Liver (tissue), 8 donors: ENCODE measurements at regions not wholly inside any gene's neighbourhood (a gene's known extent, or its start where the extent isn't known, plus 50 kb on each side); places are given as distances from the start of the nearest gene placed in this dataset.

Source experiments
- DNase-seq: peaks from one replicate; pipeline ENCODE4 v3.0.0-alpha.2; 2017; ENCODE audit warnings: low spot score
- H3K27ac ChIP-seq, 2 donors: one replicate each; pipeline ENCODE4 v1.7.0; 2013; ENCODE audit warnings: inconsistent platforms in 2 of 2, low read length in 2 of 2, control low read depth in 1 of 2, low read depth in 1 of 2, mild to moderate bottlenecking in 1 of 2
- H3K27me3 ChIP-seq, 4 donors: one replicate each; pipeline versions ENCODE4 v1.6.1 to v1.7.0; 2013; ENCODE audit warnings: low read length in 3 of 4, inconsistent platforms in 1 of 4, mild to moderate bottlenecking in 1 of 4, moderate library complexity in 1 of 4; ENCODE audit not compliant: control insufficient read depth in 4 of 4, insufficient read depth in 4 of 4
- H3K36me3 ChIP-seq, 4 donors: one replicate each; pipeline versions ENCODE4 v1.6.1 to v1.7.0; 2013; ENCODE audit warnings: low read length in 3 of 4, mild to moderate bottlenecking in 3 of 4, low read depth in 1 of 4, moderate library complexity in 1 of 4; ENCODE audit not compliant: control insufficient read depth in 4 of 4, insufficient read depth in 3 of 4
- H3K4me1 ChIP-seq, 4 donors: one replicate each; pipeline versions ENCODE4 v1.6.1 to v1.7.0; 2013; ENCODE audit warnings: low read length in 3 of 4, mild to moderate bottlenecking in 3 of 4, moderate library complexity in 1 of 4; ENCODE audit not compliant: control insufficient read depth in 4 of 4, insufficient read depth in 4 of 4
- H3K4me3 ChIP-seq, 3 donors: one replicate each; pipeline versions ENCODE4 v1.6.1 to v1.7.0; 2013; ENCODE audit warnings: low read length in 3 of 3, control low read depth in 1 of 3, low read depth in 1 of 3, mild to moderate bottlenecking in 1 of 3
- H3K9ac ChIP-seq, 2 donors: one replicate each; pipeline ENCODE4 v1.7.0; 2013; ENCODE audit warnings: low read length in 2 of 2, mild to moderate bottlenecking in 2 of 2, moderate library complexity in 2 of 2, control low read depth in 1 of 2, low read depth in 1 of 2
- H3K9me3 ChIP-seq, 4 donors: one replicate each; pipeline versions ENCODE4 v1.6.1 to v1.7.0; 2013; ENCODE audit warnings: low read length in 3 of 4; ENCODE audit not compliant: control insufficient read depth in 4 of 4
- ATF3 ChIP-seq: IDR thresholded peaks from 2 replicates; pipeline ENCODE4 v1.6.1; 2016; ENCODE audit warnings: antibody characterized with exemption
- CTCF ChIP-seq: fragments of 150-350 bp; IDR thresholded peaks from 2 replicates; pipeline ENCODE4 v1.5.1; 2017; ENCODE audit warnings: improper control_type of control experiment, low read depth, low read length; ENCODE audit not compliant: missing input control
- EGR1 ChIP-seq, 2 donors: IDR thresholded peaks; 2 replicates each; pipeline ENCODE4 v1.6.1; 2016 to 2018; ENCODE audit warnings: antibody characterized with exemption in 2 of 2, low read depth in 2 of 2
- FOXA1 ChIP-seq: IDR thresholded peaks from 2 replicates; pipeline ENCODE4 v1.6.1; 2016; ENCODE audit warnings: antibody characterized with exemption
- FOXA2 ChIP-seq: IDR thresholded peaks from 2 replicates; pipeline ENCODE4 v1.6.1; 2016; ENCODE audit warnings: antibody characterized with exemption
- GABPA ChIP-seq, 2 donors: IDR thresholded peaks in 1 of 2; conservative IDR thresholded peaks in 1 of 2; 2 replicates each; pipeline ENCODE4 v1.6.1; 2016; ENCODE audit warnings: antibody characterized with exemption in 2 of 2, mild to moderate bottlenecking in 1 of 2, moderate library complexity in 1 of 2
- HNF4A ChIP-seq, 2 donors: conservative IDR thresholded peaks; 2 replicates each; pipeline ENCODE4 v1.6.1; 2016; ENCODE audit warnings: antibody characterized with exemption in 2 of 2, mild to moderate bottlenecking in 2 of 2
- HNF4G ChIP-seq: IDR thresholded peaks from 2 replicates; pipeline ENCODE4 v1.6.1; 2016; ENCODE audit warnings: antibody characterized with exemption
- JUND ChIP-seq, 2 donors: IDR thresholded peaks; 2 replicates each; pipeline ENCODE4 v1.6.1; 2016; ENCODE audit warnings: antibody characterized with exemption in 2 of 2
- MAX ChIP-seq: IDR thresholded peaks from 2 replicates; pipeline ENCODE4 v1.6.1; 2016; ENCODE audit warnings: antibody characterized with exemption
- NR2F2 ChIP-seq: IDR thresholded peaks from 2 replicates; pipeline ENCODE4 v1.6.1; 2016; ENCODE audit warnings: antibody characterized with exemption
- RAD21 ChIP-seq, 2 donors: IDR thresholded peaks; 2 replicates each; pipeline ENCODE4 v1.6.1; 2016; ENCODE audit warnings: antibody characterized with exemption in 2 of 2, mild to moderate bottlenecking in 2 of 2
- REST ChIP-seq: IDR thresholded peaks from 2 replicates; pipeline ENCODE4 v1.6.1; 2016; ENCODE audit warnings: antibody characterized with exemption, mild to moderate bottlenecking
- RXRA ChIP-seq, 2 donors: IDR thresholded peaks; 2 replicates each; pipeline ENCODE4 v1.6.1; 2017 to 2018; ENCODE audit warnings: antibody characterized with exemption in 2 of 2, mild to moderate bottlenecking in 1 of 2
- SP1 ChIP-seq: IDR thresholded peaks from 2 replicates; pipeline ENCODE4 v1.6.1; 2018; ENCODE audit warnings: antibody characterized with exemption, mild to moderate bottlenecking
- TAF1 ChIP-seq: conservative IDR thresholded peaks from 2 replicates; pipeline ENCODE4 v1.6.1; 2016; ENCODE audit warnings: antibody characterized with exemption, mild to moderate bottlenecking
- YY1 ChIP-seq: IDR thresholded peaks from 2 replicates; pipeline ENCODE4 v1.6.1; 2016; ENCODE audit warnings: antibody characterized with exemption, mild to moderate bottlenecking
- ZBTB33 ChIP-seq: IDR thresholded peaks from 2 replicates; pipeline ENCODE4 v1.6.1; 2016; ENCODE audit warnings: antibody characterized with exemption
- WGBS: extraction: QIAGEN DNeasy Blood & Tissue Kit; methylation state at CpG from one replicate; pipeline ENCODE4 v1.1.7; 2013; 5-methylcytosine and 5-hydroxymethylcytosine counted together
- donor health status: healthy.
- donor health status: healthy.
- donor health status: healthy.
- donor health status: healthy.
- donor health status: healthy.

GRCh38 chr4:123891881-123892280 is 495.3 kb downstream of the SPRY1 start:
- WGBS: 75% methylated on average over 3 of the region's 3 CpGs
- Histone ChIP-seq H3K27me3 (peaks cover 0 to 3% (median 0%) of the 10 kb centered on the region in 4 donors), H3K36me3 (no peaks in the 10 kb centered on the region), H3K4me1 (peaks cover 0 to 2% (median 0%) of the 10 kb centered on the region in 4 donors), H3K9me3 (no peaks in the 10 kb centered on the region), H3K9ac (no peak overlapping the region), H3K4me3 (no peak overlapping the region), H3K27ac (no peak overlapping the region)
- no peak for DNase-seq
- TF ChIP-seq RAD21 (IDR thresholded peaks at IDR 0.05) (no peak), HNF4G (no peak), EGR1 (IDR thresholded peaks at IDR 0.05; ENCODE audit: low read depth in 2 of 2) (no peak), ZBTB33 (no peak), YY1 (no peak), REST (no peak), FOXA1 (no peak), FOXA2 (no peak), RXRA (IDR thresholded peaks at IDR 0.05) (no peak), HNF4A (conservative IDR thresholded peaks at IDR 0.05) (no peak), TAF1 (no peak), MAX (no peak), ATF3 (no peak), CTCF (no peak), NR2F2 (no peak), SP1 (no peak), GABPA (IDR thresholded peaks at IDR 0.05 in 1 of 2, conservative IDR thresholded peaks at IDR 0.05 in 1 of 2) (no peak), JUND (IDR thresholded peaks at IDR 0.05) (no peak)
